SK-N-SH treated with all-trans-retinoic acid at 6 μM for 48 hours (cell line): ENCODE measurements at regions not wholly inside any gene's neighbourhood (a gene's known extent, or its start where the extent isn't known, plus 50 kb on each side); places are given as distances from the start of the nearest gene placed in this dataset.

Source experiments
- ATAC-seq: fragments of 200-7000 bp; cut with Tn5 transposase; 3 replicates; pipeline ENCODE4 v1.9.1; 2020; ENCODE audit warnings: mild to moderate bottlenecking, moderate library complexity
- ARNTL ChIP-seq: fragments of 450-650 bp; formaldehyde crosslinking; IDR thresholded peaks from 2 replicates; pipeline ENCODE4 v1.5.0; 2020; ENCODE audit warnings: low read depth, mild to moderate bottlenecking, moderate library complexity, borderline replicate concordance
- BACH2 ChIP-seq: fragments of 250-450 bp; sonication (Bioruptor Pico); IDR thresholded peaks from 2 replicates; pipeline ENCODE4 v1.9.0; 2021; ENCODE audit warnings: mild to moderate bottlenecking, borderline replicate concordance
- CSDC2 ChIP-seq: fragments of 250-450 bp; sonication (Bioruptor Pico); IDR thresholded peaks from 2 replicates; pipeline ENCODE4 v1.5.0; 2020; ENCODE audit warnings: mild to moderate bottlenecking, moderate library complexity
- ESRRG ChIP-seq: fragments of 250-450 bp; sonication (Bioruptor Pico); IDR thresholded peaks from 2 replicates; pipeline ENCODE4 v1.6.1; 2021; ENCODE audit warnings: mild to moderate bottlenecking
- GLIS3 ChIP-seq: fragments of 250-450 bp; sonication (Bioruptor Pico); IDR thresholded peaks from 2 replicates; pipeline ENCODE4 v1.5.0; 2020; ENCODE audit warnings: mild to moderate bottlenecking, moderate library complexity
- ISL1 ChIP-seq: fragments of 250-450 bp; sonication (Bioruptor Pico); IDR thresholded peaks from 2 replicates; pipeline ENCODE4 v2.1.2; 2022; ENCODE audit warnings: mild to moderate bottlenecking, moderate library complexity
- OSR1 ChIP-seq: fragments of 250-450 bp; sonication (Bioruptor Pico); IDR thresholded peaks from 2 replicates; pipeline ENCODE4 v1.8.0; 2022; ENCODE audit warnings: moderate library complexity, mild to moderate bottlenecking, inconsistent platforms
- PATZ1 ChIP-seq: fragments of 250-450 bp; sonication (Bioruptor Pico); IDR thresholded peaks from 2 replicates; pipeline ENCODE4 v1.8.0; 2020; ENCODE audit warnings: mild to moderate bottlenecking, moderate library complexity, borderline replicate concordance
- PPARA ChIP-seq: fragments of 250-450 bp; sonication (Bioruptor Pico); IDR thresholded peaks from 2 replicates; pipeline ENCODE4 v1.5.0; 2020; ENCODE audit warnings: mild to moderate bottlenecking, borderline replicate concordance
- RARB ChIP-seq: fragments of 250-450 bp; sonication (Bioruptor Pico); IDR thresholded peaks from 2 replicates; pipeline ENCODE4 v1.8.0; 2021; ENCODE audit warnings: mild to moderate bottlenecking, moderate library complexity
- SNAI2 ChIP-seq: fragments of 250-450 bp; sonication (Bioruptor Pico); IDR thresholded peaks from 2 replicates; pipeline ENCODE4 v1.5.0; 2020; ENCODE audit warnings: mild to moderate bottlenecking, moderate library complexity
- TCF4 ChIP-seq: fragments of 250-450 bp; sonication (Bioruptor Pico); IDR thresholded peaks from 2 replicates; pipeline ENCODE4 v1.8.0; 2021; ENCODE audit warnings: mild to moderate bottlenecking, moderate library complexity, borderline replicate concordance
- TOX ChIP-seq: fragments of 250-450 bp; sonication (Bioruptor Pico); IDR thresholded peaks from 2 replicates; pipeline ENCODE4 v1.8.0; 2021; ENCODE audit warnings: mild to moderate bottlenecking, moderate library complexity, borderline replicate concordance
- ZC3H10 ChIP-seq: fragments of 250-450 bp; sonication (Bioruptor Pico); IDR thresholded peaks from 2 replicates; pipeline ENCODE4 v1.5.1; 2021; ENCODE audit warnings: mild to moderate bottlenecking, moderate library complexity
- ZFP3 ChIP-seq: fragments of 250-450 bp; sonication (Bioruptor Pico); IDR thresholded peaks from 2 replicates; pipeline ENCODE4 v1.5.0; 2020; ENCODE audit warnings: mild to moderate bottlenecking, moderate library complexity
- ZFP30 ChIP-seq: fragments of 450-650 bp; formaldehyde crosslinking; IDR thresholded peaks from 2 replicates; pipeline ENCODE4 v1.5.0; 2022; ENCODE audit warnings: mild to moderate bottlenecking, moderate library complexity
- ZNF70 ChIP-seq: fragments of 450-650 bp; formaldehyde crosslinking; IDR thresholded peaks from 2 replicates; pipeline ENCODE4 v1.5.0; 2020; ENCODE audit warnings: mild to moderate bottlenecking, moderate library complexity
- ZNF8 ChIP-seq: fragments of 450-650 bp; formaldehyde crosslinking; IDR thresholded peaks from 2 replicates; pipeline ENCODE4 v1.5.0; 2020; ENCODE audit warnings: mild to moderate bottlenecking, moderate library complexity
- TF ChIP-seq, protein P1 (sequence below): fragments of 250-450 bp; sonication (Bioruptor Pico); IDR thresholded peaks from 2 replicates; pipeline ENCODE4 v1.8.0; 2021; ENCODE audit warnings: low read depth, mild to moderate bottlenecking, moderate library complexity, borderline replicate concordance
- TF ChIP-seq, protein P2 (sequence below): fragments of 250-450 bp; sonication (Bioruptor Pico); IDR thresholded peaks from 2 replicates; pipeline ENCODE4 v1.5.0; 2020; ENCODE audit warnings: mild to moderate bottlenecking, moderate library complexity
- TF ChIP-seq, protein P3 (sequence below): fragments of 250-450 bp; sonication (Bioruptor Pico); IDR thresholded peaks from 2 replicates; pipeline ENCODE4 v1.5.1; 2021; ENCODE audit warnings: mild to moderate bottlenecking, moderate library complexity

DNA sequence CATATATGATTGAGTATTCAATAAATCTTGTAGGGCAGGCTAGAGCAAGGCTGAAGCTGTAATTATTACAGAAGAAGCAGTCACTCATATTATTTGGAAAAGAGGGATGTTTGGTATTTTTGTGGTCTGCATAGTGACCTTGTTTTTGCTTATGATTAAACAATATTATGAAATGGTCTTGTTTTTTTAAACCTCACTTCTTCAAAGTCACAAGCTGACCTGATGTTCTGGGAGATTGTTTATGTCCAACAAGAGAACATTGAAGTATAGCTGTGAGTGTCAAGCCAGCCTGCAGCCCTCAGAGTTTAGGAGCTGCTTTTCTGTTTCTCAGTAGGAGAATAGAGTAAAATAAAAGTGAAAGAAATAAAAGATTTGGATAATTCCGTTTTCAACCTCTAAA is 342.2 kb downstream of the LRRC70 start:
- no peak for ATAC-seq
- TF ChIP-seq ISL1 (no peak), ZC3H10 (CRISPR knock-in tag) (no peak)

- TF ChIP-seq, protein P1, sequence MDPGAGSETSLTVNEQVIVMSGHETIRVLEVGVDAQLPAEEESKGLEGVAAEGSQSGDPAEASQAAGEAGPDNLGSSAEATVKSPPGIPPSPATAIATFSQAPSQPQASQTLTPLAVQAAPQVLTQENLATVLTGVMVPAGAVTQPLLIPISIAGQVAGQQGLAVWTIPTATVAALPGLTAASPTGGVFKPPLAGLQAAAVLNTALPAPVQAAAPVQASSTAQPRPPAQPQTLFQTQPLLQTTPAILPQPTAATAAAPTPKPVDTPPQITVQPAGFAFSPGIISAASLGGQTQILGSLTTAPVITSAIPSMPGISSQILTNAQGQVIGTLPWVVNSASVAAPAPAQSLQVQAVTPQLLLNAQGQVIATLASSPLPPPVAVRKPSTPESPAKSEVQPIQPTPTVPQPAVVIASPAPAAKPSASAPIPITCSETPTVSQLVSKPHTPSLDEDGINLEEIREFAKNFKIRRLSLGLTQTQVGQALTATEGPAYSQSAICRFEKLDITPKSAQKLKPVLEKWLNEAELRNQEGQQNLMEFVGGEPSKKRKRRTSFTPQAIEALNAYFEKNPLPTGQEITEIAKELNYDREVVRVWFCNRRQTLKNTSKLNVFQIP: no peak
- TF ChIP-seq PATZ1: no peak
- TF ChIP-seq ARNTL (CRISPR knock-in tag): no peak
- no peak for TF ChIP-seq PPARA
- TF ChIP-seq OSR1 (CRISPR knock-in tag): no peak
- no peak for TF ChIP-seq RARB (CRISPR knock-in tag)
- TF ChIP-seq TCF4 (CRISPR knock-in tag): no peak
- no peak for TF ChIP-seq ZFP3 (CRISPR knock-in tag)
- no peak for TF ChIP-seq GLIS3 (CRISPR knock-in tag)
- TF ChIP-seq ZNF8 (CRISPR knock-in tag): no peak
- TF ChIP-seq, protein P2, sequence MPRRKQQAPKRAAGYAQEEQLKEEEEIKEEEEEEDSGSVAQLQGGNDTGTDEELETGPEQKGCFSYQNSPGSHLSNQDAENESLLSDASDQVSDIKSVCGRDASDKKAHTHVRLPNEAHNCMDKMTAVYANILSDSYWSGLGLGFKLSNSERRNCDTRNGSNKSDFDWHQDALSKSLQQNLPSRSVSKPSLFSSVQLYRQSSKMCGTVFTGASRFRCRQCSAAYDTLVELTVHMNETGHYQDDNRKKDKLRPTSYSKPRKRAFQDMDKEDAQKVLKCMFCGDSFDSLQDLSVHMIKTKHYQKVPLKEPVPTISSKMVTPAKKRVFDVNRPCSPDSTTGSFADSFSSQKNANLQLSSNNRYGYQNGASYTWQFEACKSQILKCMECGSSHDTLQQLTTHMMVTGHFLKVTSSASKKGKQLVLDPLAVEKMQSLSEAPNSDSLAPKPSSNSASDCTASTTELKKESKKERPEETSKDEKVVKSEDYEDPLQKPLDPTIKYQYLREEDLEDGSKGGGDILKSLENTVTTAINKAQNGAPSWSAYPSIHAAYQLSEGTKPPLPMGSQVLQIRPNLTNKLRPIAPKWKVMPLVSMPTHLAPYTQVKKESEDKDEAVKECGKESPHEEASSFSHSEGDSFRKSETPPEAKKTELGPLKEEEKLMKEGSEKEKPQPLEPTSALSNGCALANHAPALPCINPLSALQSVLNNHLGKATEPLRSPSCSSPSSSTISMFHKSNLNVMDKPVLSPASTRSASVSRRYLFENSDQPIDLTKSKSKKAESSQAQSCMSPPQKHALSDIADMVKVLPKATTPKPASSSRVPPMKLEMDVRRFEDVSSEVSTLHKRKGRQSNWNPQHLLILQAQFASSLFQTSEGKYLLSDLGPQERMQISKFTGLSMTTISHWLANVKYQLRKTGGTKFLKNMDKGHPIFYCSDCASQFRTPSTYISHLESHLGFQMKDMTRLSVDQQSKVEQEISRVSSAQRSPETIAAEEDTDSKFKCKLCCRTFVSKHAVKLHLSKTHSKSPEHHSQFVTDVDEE (CRISPR knock-in tag): no peak
- no peak for TF ChIP-seq TOX
- no peak for TF ChIP-seq SNAI2 (CRISPR knock-in tag)
- TF ChIP-seq ZNF70: no peak
- TF ChIP-seq CSDC2 (CRISPR knock-in tag): no peak
- TF ChIP-seq ZFP30 (CRISPR knock-in tag): no peak
- TF ChIP-seq, all 23 proteins: peak for 0
- ATAC-seq: no peak
Observed at GRCh38 chr5:62909326-62909725, 330.7 kb downstream of the LRRC70 start.

- TF ChIP-seq ZFP3 (CRISPR knock-in tag): no peak
- TF ChIP-seq TOX: no peak
- no peak for TF ChIP-seq TCF4 (CRISPR knock-in tag)
- TF ChIP-seq CSDC2 (CRISPR knock-in tag): no peak
- TF ChIP-seq ISL1: no peak
- no peak for TF ChIP-seq PATZ1
- TF ChIP-seq ZNF8 (CRISPR knock-in tag): no peak
- no peak for TF ChIP-seq ESRRG (CRISPR knock-in tag)
- TF ChIP-seq ARNTL (CRISPR knock-in tag): no peak
- TF ChIP-seq, protein P3, sequence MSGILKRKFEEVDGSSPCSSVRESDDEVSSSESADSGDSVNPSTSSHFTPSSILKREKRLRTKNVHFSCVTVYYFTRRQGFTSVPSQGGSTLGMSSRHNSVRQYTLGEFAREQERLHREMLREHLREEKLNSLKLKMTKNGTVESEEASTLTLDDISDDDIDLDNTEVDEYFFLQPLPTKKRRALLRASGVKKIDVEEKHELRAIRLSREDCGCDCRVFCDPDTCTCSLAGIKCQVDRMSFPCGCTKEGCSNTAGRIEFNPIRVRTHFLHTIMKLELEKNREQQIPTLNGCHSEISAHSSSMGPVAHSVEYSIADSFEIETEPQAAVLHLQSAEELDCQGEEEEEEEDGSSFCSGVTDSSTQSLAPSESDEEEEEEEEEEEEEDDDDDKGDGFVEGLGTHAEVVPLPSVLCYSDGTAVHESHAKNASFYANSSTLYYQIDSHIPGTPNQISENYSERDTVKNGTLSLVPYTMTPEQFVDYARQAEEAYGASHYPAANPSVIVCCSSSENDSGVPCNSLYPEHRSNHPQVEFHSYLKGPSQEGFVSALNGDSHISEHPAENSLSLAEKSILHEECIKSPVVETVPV: no peak
- ATAC-seq: no peak
Observed at GRCh38 chr5:62902126-62902525, 323.5 kb downstream of the LRRC70 start.

DNA sequence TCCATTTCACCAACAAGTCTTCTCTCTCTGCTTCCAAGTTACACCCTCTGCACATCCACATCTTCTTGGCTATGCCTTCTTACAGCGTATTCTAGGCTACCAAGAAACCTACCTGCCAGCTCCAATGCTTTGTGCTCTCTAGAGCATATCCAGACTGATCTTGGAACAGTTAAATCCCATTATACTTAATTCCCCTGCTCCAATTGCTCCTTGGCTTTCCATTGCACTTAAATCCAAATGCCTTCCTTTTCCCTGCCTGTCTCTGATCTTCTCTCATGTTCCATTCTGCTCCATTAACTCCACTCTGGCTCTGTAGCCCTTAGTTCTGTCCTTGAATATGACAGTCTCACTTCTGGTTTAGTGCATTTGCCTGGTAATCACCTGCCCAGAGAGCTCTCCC is 322.4 kb downstream of the LRRC70 start:
- ATAC-seq: no peak; the same call in 2 of the 3 replicates
- TF ChIP-seq BACH2 (CRISPR knock-in tag): no peak
- no peak for TF ChIP-seq TCF4 (CRISPR knock-in tag)
